Panc1 (cell line): ENCODE measurements at regions not wholly inside any gene's neighbourhood (a gene's known extent, or its start where the extent isn't known, plus 50 kb on each side); places are given as distances from the start of the nearest gene placed in this dataset.

Source experiments
- ATAC-seq: fragments of 200-7000 bp; cut with Tn5 transposase; 2 replicates; pipeline ENCODE4 v1.9.1; 2020; ENCODE audit warnings: mild to moderate bottlenecking, moderate library complexity
- BruUV-seq: library from RNA; stranded (reverse); fragments of 400-500 nt; replicated peaks from 2 replicates; lab custom pipeline; 2021; lab: Mats Ljungman, UMichigan
- CTCF ChIA-PET: fragments of 300-600 bp; sonication (Branson Sonifier 250); formaldehyde crosslinking; loops from one replicate; lab custom pipeline; 2022; ENCODE audit warnings: antibody characterized with exemption; lab: Charles Lee
- POLR2A ChIA-PET: fragments of 300-600 bp; sonication (Branson Sonifier 250); formaldehyde crosslinking; loops from one replicate; lab custom pipeline; 2022; ENCODE audit warnings: antibody characterized with exemption; lab: Charles Lee
- DNase-seq: peaks from one replicate; pipeline ENCODE4 v3.0.0-alpha.2; 2010; ENCODE audit warnings: low read depth, low spot score
- H3K27ac ChIP-seq: 2 replicates; pipeline ENCODE4 v1.5.1; 2011; ENCODE audit warnings: mild to moderate bottlenecking, low read length, inconsistent platforms
- H3K27me3 ChIP-seq: fragments of 200-500 bp; sonication (Bioruptor generic); 2 replicates; pipeline ENCODE4 v1.6.0; 2014; ENCODE audit warnings: low read length, inconsistent platforms; ENCODE audit not compliant: control insufficient read depth, insufficient read depth
- H3K36me3 ChIP-seq: fragments of 200-500 bp; sonication (Bioruptor generic); 2 replicates; pipeline ENCODE4 v1.5.1; 2014; ENCODE audit warnings: inconsistent platforms, mild to moderate bottlenecking, low read length, moderate library complexity; ENCODE audit not compliant: control insufficient read depth, insufficient read depth
- H3K4me1 ChIP-seq: 2 replicates; pipeline ENCODE4 v1.5.1; 2011; ENCODE audit warnings: inconsistent platforms, mild to moderate bottlenecking, low read length, moderate library complexity; ENCODE audit not compliant: control insufficient read depth, insufficient read depth
- H3K4me3 ChIP-seq, 2 experiments: 2 replicates each; pipeline ENCODE4 v1.5.1; 2011 to 2012; ENCODE audit warnings: low read depth in 2 of 2, low read length in 2 of 2, mild to moderate bottlenecking in 2 of 2, inconsistent platforms in 1 of 2, moderate library complexity in 1 of 2
- H3K9me3 ChIP-seq: fragments of 200-500 bp; sonication (Bioruptor generic); 2 replicates; pipeline ENCODE4 v1.5.1; 2014; ENCODE audit warnings: low read depth, mild to moderate bottlenecking, inconsistent platforms, low read length, moderate library complexity; ENCODE audit not compliant: control insufficient read depth, insufficient read depth
- CTCF ChIP-seq: fragments of 450-650 bp; IDR thresholded peaks from 2 replicates; pipeline ENCODE4 v1.5.1; 2017; ENCODE audit warnings: mild to moderate bottlenecking
- POLR2AphosphoS5 ChIP-seq: IDR thresholded peaks from 2 replicates; pipeline ENCODE4 v1.6.1; 2012; ENCODE audit warnings: mild to moderate bottlenecking, low read depth, low read length, moderate library complexity
- REST ChIP-seq, 2 experiments: IDR thresholded peaks; 2 replicates each; pipeline ENCODE4 v1.6.1; 2011 to 2012; ENCODE audit warnings: low read depth in 2 of 2, control low read depth in 1 of 2, low read length in 1 of 2, mild to moderate bottlenecking in 1 of 2, moderate library complexity in 1 of 2; ENCODE audit not compliant: insufficient read depth in 1 of 2
- SIN3A ChIP-seq: IDR thresholded peaks from 2 replicates; pipeline ENCODE4 v1.6.1; 2012; ENCODE audit warnings: low read depth, mild to moderate bottlenecking, low read length, moderate library complexity, borderline replicate concordance; ENCODE audit not compliant: insufficient read depth
- TCF7L2 ChIP-seq: IDR thresholded peaks from 2 replicates; pipeline ENCODE4 v1.6.1; 2011; ENCODE audit warnings: mild to moderate bottlenecking, low read depth, low read length, inconsistent platforms
- in situ Hi-C: cut with HindIII; loops from 2 replicates; pipeline ENCODE4 v1.10.0; 2016; ENCODE audit warnings: low sequenced_read_pairs, low pct_unique_long_range_greater_than_20kb
- intact Hi-C: fragments of 100-400 bp; cut with micrococcal nuclease; formaldehyde crosslinking; loops from one replicate; pipeline ENCODE4 v1.10.0; 2022; ENCODE audit not compliant: unreplicated experiment

- no peak for TF ChIP-seq CTCF
- TF ChIP-seq SIN3A: no peak
- no peak for TF ChIP-seq REST (IDR thresholded peaks at IDR 0.05; ENCODE audit: insufficient read depth in 1 of 2, low read depth in 2 of 2, low read length in 1 of 2)
- no peak for TF ChIP-seq TCF7L2
- no peak for TF ChIP-seq POLR2AphosphoS5
- H3K9me3 ChIP-seq: no peaks in the 10 kb centered on the region
- H3K4me1 ChIP-seq: no peaks in the 10 kb centered on the region
- no peaks in the 10 kb centered on the region for H3K36me3 ChIP-seq
- H3K4me3 ChIP-seq: no peak overlapping the region
- POLR2A ChIA-PET: no interaction called here
- intact Hi-C loops (no loop called here), in situ Hi-C loops (no loop called here)
- H3K27me3 ChIP-seq: no peaks in the 10 kb centered on the region
- no TSS peak for BruUV-seq
- no peak overlapping the region for H3K27ac ChIP-seq
- ATAC-seq: no peak
- CTCF ChIA-PET: no interaction called here
- DNase-seq: no peak
These were observed 315.0 kb downstream of the PPP1R2C start for GRCh38 chrX:42462917-42463316.

- in situ Hi-C loops (no loop called here), intact Hi-C loops (no loop called here)
- H3K27me3 ChIP-seq: no peaks in the 10 kb centered on the region
- ATAC-seq: no peak
- ChIA-PET CTCF (no interaction called here), POLR2A (no interaction called here)
- no peak for DNase-seq
- no peak overlapping the region for H3K27ac ChIP-seq
- BruUV-seq: no TSS peak
- no peaks in the 10 kb centered on the region for H3K4me1 ChIP-seq
- no peak overlapping the region for H3K4me3 ChIP-seq
- TF ChIP-seq POLR2AphosphoS5: no peak
- no peak for TF ChIP-seq SIN3A
- H3K9me3 ChIP-seq: no peaks in the 10 kb centered on the region
- no peaks in the 10 kb centered on the region for H3K36me3 ChIP-seq
These were observed 317.3 kb downstream of the PPP1R2C start for GRCh38 chrX:42460706-42461105.

GRCh38 chrX:42459735-42460134 lies 318.2 kb downstream of the PPP1R2C start:
- ChIA-PET CTCF (no interaction called here), POLR2A (no interaction called here)
- BruUV-seq: no TSS peak
- in situ Hi-C loops: no loop called here
- no peak overlapping the region for H3K4me3 ChIP-seq
- DNase-seq (no peak), ATAC-seq (no peak)
- TF ChIP-seq REST (IDR thresholded peaks at IDR 0.05; ENCODE audit: insufficient read depth in 1 of 2, low read depth in 2 of 2, low read length in 1 of 2) (no peak), CTCF (no peak), TCF7L2 (no peak), SIN3A (no peak), POLR2AphosphoS5 (no peak)
- no peaks in the 10 kb centered on the region for H3K36me3 ChIP-seq
- H3K27ac ChIP-seq: no peak overlapping the region
- H3K4me1 ChIP-seq: no peaks in the 10 kb centered on the region
- H3K9me3 ChIP-seq: no peaks in the 10 kb centered on the region
- H3K27me3 ChIP-seq: no peaks in the 10 kb centered on the region
- intact Hi-C loops: no loop called here
